Transverse colon (tissue), 4 donors: ENCODE measurements at regions not wholly inside any gene's neighbourhood (a gene's known extent, or its start where the extent isn't known, plus 50 kb on each side); places are given as distances from the start of the nearest gene placed in this dataset.

ENCODE experiments used
- EP300 ChIP-seq: sonication (generic); formaldehyde crosslinking; IDR thresholded peaks from one replicate; pipeline ENCODE4 v1.6.1; 2017; ENCODE audit warnings: antibody characterized with exemption, low read depth
- POLR2A ChIP-seq: fragments of 450-650 bp; IDR thresholded peaks from one replicate; pipeline ENCODE4 v1.6.1; 2016; ENCODE audit warnings: antibody characterized with exemption, mild to moderate bottlenecking, moderate library complexity
- POLR2AphosphoS5 ChIP-seq, 3 donors: sonication (generic); formaldehyde crosslinking; IDR thresholded peaks; one replicate each; pipeline ENCODE4 v1.6.1; 2016; ENCODE audit warnings: antibody characterized with exemption in 3 of 3
- TF ChIP-seq, protein P1 (sequence below), 5 experiments: fragments of 200-600 bp in 3 of 5; fragments of 450-650 bp in 2 of 5; sonication (generic) in 3 of 5; IDR thresholded peaks; 1 replicate in 2 of 5; 2 replicates in 3 of 5; pipeline ENCODE4 v1.5.1; 2016 to 2017; ENCODE audit warnings: antibody characterized with exemption in 5 of 5, inconsistent platforms in 3 of 5, mild to moderate bottlenecking in 2 of 5, moderate library complexity in 1 of 5

DNA sequence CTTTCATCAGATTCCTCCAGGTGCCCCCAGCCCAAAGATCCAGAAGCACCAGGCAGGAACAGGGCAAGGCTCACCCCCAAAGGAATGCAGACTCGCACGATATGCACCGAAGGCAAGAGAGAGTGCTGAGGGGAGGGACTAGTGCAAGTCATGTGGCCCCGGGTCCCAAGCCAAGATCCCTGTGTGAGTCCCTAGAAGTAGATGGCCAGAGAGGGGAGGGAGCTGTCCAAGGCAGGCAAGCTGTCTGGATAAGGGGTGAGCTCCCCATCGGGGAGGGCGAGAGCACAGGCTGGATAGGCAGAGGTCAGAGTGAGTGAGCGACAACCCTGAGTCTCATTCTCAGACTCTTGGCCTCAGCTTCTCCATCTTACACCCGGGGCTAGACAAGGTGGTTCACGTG is 171.5 kb upstream of the LINGO1 start:
- TF ChIP-seq, protein P1, sequence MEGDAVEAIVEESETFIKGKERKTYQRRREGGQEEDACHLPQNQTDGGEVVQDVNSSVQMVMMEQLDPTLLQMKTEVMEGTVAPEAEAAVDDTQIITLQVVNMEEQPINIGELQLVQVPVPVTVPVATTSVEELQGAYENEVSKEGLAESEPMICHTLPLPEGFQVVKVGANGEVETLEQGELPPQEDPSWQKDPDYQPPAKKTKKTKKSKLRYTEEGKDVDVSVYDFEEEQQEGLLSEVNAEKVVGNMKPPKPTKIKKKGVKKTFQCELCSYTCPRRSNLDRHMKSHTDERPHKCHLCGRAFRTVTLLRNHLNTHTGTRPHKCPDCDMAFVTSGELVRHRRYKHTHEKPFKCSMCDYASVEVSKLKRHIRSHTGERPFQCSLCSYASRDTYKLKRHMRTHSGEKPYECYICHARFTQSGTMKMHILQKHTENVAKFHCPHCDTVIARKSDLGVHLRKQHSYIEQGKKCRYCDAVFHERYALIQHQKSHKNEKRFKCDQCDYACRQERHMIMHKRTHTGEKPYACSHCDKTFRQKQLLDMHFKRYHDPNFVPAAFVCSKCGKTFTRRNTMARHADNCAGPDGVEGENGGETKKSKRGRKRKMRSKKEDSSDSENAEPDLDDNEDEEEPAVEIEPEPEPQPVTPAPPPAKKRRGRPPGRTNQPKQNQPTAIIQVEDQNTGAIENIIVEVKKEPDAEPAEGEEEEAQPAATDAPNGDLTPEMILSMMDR (IDR thresholded peaks at IDR 0.05) = no peak
- TF ChIP-seq POLR2AphosphoS5 (IDR thresholded peaks at IDR 0.05) (no peak), EP300 (no peak), POLR2A (no peak)
